NT2/D1 (cell line): ENCODE measurements at regions not wholly inside any gene's neighbourhood (a gene's known extent, or its start where the extent isn't known, plus 50 kb on each side); places are given as distances from the start of the nearest gene placed in this dataset.
"Not testable (repeated sequence)": the region's sequence is repeated elsewhere in the genome, so short reads cannot be mapped to it uniquely, and the experiment has no call there.

ENCODE experiments used
- DNase-seq: peaks from one replicate; pipeline ENCODE4 v3.0.0-alpha.2; 2011; ENCODE audit warnings: low read depth, low spot score
- H3K27me3 ChIP-seq: 2 replicates; pipeline ENCODE4 v1.6.0; 2011; ENCODE audit warnings: mild to moderate bottlenecking; ENCODE audit not compliant: insufficient read length, insufficient read depth
- H3K36me3 ChIP-seq: 2 replicates; pipeline ENCODE4 v1.6.1; 2011; ENCODE audit warnings: mild to moderate bottlenecking, low read length, mixed read lengths; ENCODE audit not compliant: insufficient read depth, insufficient read length
- H3K4me1 ChIP-seq: 2 replicates; pipeline ENCODE4 v1.5.1; 2011; ENCODE audit not compliant: insufficient read depth, insufficient read length
- H3K4me3 ChIP-seq: 2 replicates; pipeline ENCODE4 v1.5.1; 2011; ENCODE audit warnings: low read depth; ENCODE audit not compliant: insufficient read length
- H3K9ac ChIP-seq: 2 replicates; pipeline ENCODE4 v1.6.0; 2011; ENCODE audit warnings: low read depth; ENCODE audit not compliant: insufficient read length
- H3K9me3 ChIP-seq: 2 replicates; pipeline ENCODE4 v1.5.1; 2011; ENCODE audit warnings: mild to moderate bottlenecking, low read length; ENCODE audit not compliant: insufficient read depth
- SUZ12 ChIP-seq: IDR thresholded peaks from 2 replicates; pipeline ENCODE4 v1.6.1; 2011; ENCODE audit not compliant: insufficient read length, insufficient read depth; ENCODE audit errors: extremely low read depth
- YY1 ChIP-seq: IDR thresholded peaks from 2 replicates; pipeline ENCODE4 v1.6.1; 2011; ENCODE audit not compliant: insufficient read length, insufficient read depth
- ZNF274 ChIP-seq: IDR thresholded peaks from 2 replicates; pipeline ENCODE4 v1.6.1; 2011; ENCODE audit warnings: mild to moderate bottlenecking, low read depth, low read length

DNA sequence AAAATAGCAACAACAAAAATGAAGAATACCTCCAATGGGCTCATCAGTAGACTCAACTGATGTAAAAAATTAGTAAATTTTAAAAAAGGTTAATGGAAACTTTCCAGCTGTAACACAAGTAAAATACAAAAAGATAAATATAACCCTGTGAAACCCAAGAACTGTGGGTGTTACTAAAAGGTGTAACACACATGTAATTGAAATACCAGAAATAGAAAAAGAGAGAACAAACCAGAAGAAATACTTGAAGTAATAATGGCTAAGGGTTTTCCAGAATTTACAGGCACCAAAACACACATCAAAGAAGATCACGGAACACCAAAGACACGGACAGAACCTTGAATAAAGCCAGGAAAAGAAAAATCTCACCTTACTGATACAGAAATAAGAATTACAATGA lies 590.6 kb upstream of the RAB6C start:
- H3K4me3 ChIP-seq: no peak overlapping the region
- H3K36me3 ChIP-seq: no peaks in the 10 kb centered on the region
- H3K27me3 ChIP-seq: no peaks in the 10 kb centered on the region
- no peak for DNase-seq
- H3K4me1 ChIP-seq: no peaks in the 10 kb centered on the region
- TF ChIP-seq SUZ12: no peak
- no peak for TF ChIP-seq ZNF274
- no peak for TF ChIP-seq YY1
- no peak overlapping the region for H3K9ac ChIP-seq
- no peaks in the 10 kb centered on the region for H3K9me3 ChIP-seq

DNA sequence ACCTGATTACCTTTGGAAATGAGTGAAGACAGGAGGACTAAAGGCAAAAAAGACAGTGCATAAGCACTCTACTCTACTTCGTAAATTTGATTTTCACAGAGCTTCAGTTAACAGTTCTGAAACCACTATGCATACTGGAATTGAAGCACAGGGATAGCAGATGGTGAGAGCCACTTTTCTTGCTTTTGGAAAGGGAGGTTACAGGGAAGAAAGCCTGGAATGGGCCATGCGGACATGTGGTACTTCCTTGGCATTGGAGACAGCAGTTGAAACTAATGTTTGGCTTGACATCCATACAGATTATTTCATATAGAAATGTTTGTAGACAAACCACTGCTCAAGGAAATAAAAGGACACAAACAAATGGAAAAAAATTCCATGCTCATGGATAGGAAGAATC lies 585.6 kb upstream of the RAB6C start:
- H3K9ac ChIP-seq: no peak overlapping the region
- no peaks in the 10 kb centered on the region for H3K9me3 ChIP-seq
- H3K4me3 ChIP-seq: no peak overlapping the region
- no peaks in the 10 kb centered on the region for H3K4me1 ChIP-seq
- H3K27me3 ChIP-seq: no peaks in the 10 kb centered on the region
- no peaks in the 10 kb centered on the region for H3K36me3 ChIP-seq
- TF ChIP-seq ZNF274 (no peak), SUZ12 (no peak), YY1 (no peak)
- no peak for DNase-seq

DNA sequence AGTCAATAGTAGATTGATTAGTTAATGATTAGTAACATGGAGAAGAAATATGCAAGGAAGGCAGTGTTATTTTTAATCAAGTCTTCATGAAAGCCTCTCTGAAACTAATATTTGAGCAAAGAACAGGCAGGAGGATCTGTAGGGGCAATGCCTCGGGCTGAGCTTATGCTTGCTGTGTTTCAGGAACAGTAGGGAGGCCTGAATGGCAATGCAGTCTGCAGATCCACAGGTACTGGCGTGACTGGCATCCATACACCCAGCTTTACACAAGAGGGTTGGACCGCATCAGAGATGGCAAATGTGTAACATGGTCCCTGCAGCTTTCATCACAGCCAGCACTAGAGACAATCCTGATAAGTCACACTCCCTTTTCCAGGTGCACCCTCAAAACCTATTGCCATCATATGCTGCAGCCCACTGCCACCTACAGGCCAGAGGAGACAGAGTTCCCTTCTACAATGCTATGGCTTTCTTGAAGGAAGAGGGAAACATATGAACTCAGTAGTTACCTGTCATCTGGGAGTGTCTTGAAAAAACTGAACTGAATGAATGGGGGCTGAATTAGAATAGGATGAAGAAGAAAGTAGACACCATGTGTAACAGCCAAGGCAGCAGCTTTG lies 582.4 kb upstream of the RAB6C start:
- no peaks in the 10 kb centered on the region for H3K4me1 ChIP-seq
- peak; percentile 56 for DNase-seq
- H3K27me3 ChIP-seq: no peaks in the 10 kb centered on the region
- no peak overlapping the region for H3K4me3 ChIP-seq
- TF ChIP-seq ZNF274: no peak
- no peak for TF ChIP-seq YY1
- no peak for TF ChIP-seq SUZ12
- no peaks in the 10 kb centered on the region for H3K36me3 ChIP-seq
- H3K9ac ChIP-seq: no peak overlapping the region
- H3K9me3 ChIP-seq: no peaks in the 10 kb centered on the region

DNA sequence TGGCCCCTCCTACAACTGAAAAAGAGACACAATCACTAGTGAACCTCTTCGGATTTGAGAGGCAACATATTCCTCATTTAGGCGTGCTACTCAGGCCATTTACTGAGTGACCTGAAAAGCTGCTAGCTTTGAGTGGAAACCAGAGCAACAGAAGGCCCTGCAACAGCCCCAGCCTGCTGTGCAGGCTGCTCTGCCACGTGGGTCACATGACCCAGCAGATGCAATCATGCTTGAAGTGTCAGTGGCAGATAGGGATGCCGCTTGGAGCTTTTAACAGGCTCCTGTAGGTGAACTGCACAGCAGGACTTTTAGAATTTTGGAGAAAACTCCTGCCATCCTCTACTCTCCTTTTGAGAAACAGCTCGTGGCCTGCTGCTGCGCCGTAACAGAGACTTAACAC lies 578.6 kb upstream of the RAB6C start:
- TF ChIP-seq YY1 (no peak), SUZ12 (no peak), ZNF274 (no peak)
- no peaks in the 10 kb centered on the region for H3K4me1 ChIP-seq
- H3K36me3 ChIP-seq: no peaks in the 10 kb centered on the region
- no peak overlapping the region for H3K9ac ChIP-seq
- DNase-seq: no peak
- H3K9me3 ChIP-seq: no peaks in the 10 kb centered on the region
- H3K4me3 ChIP-seq: no peak overlapping the region
- no peaks in the 10 kb centered on the region for H3K27me3 ChIP-seq

DNA sequence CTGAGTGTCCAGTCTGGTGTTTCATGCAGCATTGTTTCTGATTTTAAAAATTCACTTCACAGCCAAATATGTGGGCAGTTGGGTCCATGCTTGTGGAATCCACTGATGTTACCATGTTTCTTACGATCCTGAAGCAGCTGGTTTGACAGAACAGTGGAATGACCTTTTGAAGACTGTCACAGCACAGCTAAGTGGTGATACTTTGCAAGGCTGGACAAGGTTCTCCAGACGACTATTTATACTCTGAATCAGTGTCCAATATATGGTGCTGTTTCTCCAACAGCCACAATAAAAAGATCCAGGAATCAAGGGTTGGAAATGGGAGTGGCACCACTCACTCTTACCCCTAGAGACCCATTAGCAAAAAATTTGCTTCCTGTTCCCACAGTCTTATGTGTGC lies 577.4 kb upstream of the RAB6C start:
- Histone ChIP-seq H3K36me3 (no peaks in the 10 kb centered on the region), H3K27me3 (no peaks in the 10 kb centered on the region), H3K9me3 (no peaks in the 10 kb centered on the region), H3K4me1 (no peaks in the 10 kb centered on the region), H3K4me3 (no peak overlapping the region), H3K9ac (no peak overlapping the region)
- DNase-seq: no peak
- TF ChIP-seq YY1 (no peak), SUZ12 (no peak), ZNF274 (no peak)

DNA sequence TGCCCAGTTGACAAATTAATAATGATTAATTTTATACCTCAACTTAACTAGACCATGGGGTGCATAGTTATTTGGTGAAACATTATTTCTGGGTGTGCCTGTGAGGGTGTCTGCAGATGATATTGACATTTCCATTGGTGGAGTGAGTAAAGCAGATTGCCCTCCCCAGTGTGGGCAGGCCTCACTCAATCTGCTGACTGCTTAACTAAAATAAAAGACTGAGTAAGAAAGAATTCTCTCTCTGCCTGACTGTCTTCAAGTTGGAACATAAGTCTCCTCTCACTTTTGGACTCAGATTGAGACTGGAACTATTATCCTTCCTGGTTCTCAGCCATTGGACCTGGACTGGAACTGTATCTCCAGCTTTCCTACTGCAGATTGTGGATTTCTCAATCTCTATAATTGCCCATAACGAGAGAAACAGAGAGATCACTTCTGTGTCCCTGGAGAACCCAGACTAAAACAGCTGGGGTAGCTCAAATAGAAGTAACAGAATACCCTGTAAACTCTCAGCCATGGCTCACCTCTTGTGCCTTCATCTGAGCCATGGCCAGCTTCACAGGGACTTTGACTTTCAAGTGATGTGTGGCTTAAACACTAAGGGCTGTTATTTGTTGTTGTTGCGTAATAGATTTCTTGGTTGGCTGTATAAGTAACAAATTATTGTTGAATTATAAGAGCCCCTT lies 575.3 kb upstream of the RAB6C start:
- TF ChIP-seq YY1 (no peak), SUZ12 (no peak), ZNF274 (no peak)
- no peak for DNase-seq
- H3K4me3 ChIP-seq: no peak overlapping the region

DNA sequence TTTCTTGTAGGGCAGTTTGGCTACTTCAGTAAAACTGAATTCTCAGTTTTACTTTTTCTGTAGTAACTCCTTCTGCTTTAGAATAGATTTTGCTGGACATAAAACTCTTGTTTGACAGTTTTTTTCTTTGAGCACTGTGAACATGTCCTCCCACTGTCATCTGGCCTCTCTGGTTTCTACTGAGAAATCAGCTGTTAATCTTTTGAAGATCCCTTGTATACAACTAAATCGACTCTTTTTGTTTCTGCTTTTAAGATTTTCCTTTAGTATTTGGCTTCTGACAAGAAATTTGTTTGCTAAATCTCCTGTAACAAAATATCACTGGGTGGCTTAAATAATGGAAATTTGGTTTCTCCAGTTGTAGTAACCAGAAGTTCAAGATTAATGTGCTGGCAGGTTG lies 570.9 kb upstream of the RAB6C start:
- Histone ChIP-seq H3K4me1 (no peaks in the 10 kb centered on the region), H3K27me3 (no peaks in the 10 kb centered on the region), H3K9me3 (peaks cover 7% of the 10 kb centered on the region), H3K9ac (no peak overlapping the region), H3K4me3 (no peak overlapping the region), H3K36me3 (no peaks in the 10 kb centered on the region)
- no peak for TF ChIP-seq YY1
- TF ChIP-seq ZNF274: no peak
- TF ChIP-seq SUZ12: no peak
- no peak for DNase-seq

More for the DNA sequence above, 575.3 kb upstream of the RAB6C start:
- Histone ChIP-seq H3K4me1 (no peaks in the 10 kb centered on the region), H3K36me3 (no peaks in the 10 kb centered on the region), H3K27me3 (no peaks in the 10 kb centered on the region), H3K9me3 (peaks cover 5% of the 10 kb centered on the region), H3K9ac (no peak overlapping the region)

DNA sequence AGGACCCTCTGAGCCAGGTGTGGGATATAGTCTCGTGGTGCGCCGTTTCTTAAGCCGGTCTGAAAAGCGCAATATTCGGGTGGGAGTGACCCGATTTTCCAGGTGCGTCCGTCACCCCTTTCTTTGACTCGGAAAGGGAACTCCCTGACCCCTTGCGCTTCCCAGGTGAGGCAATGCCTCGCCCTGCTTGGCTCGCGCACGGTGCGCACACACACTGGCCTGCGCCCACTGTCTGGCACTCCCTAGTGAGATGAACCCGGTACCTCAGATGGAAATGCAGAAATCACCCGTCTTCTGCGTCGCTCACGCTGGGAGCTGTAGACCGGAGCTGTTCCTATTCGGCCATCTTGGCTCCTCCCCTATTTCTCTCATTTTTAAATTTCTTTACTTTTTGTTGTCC lies 562.4 kb upstream of the RAB6C start:
- not testable (repeated sequence) for H3K36me3 ChIP-seq, H3K4me1 ChIP-seq, H3K27me3 ChIP-seq, H3K4me3 ChIP-seq, H3K9ac ChIP-seq, DNase-seq
- H3K9me3 ChIP-seq: peaks cover 12% of the 10 kb centered on the region
